ENCODE measurements at regions not wholly inside any gene's neighbourhood (a gene's known extent, or its start where the extent isn't known, plus 50 kb on each side); places are given as distances from the start of the nearest gene placed in this dataset.

DNA sequence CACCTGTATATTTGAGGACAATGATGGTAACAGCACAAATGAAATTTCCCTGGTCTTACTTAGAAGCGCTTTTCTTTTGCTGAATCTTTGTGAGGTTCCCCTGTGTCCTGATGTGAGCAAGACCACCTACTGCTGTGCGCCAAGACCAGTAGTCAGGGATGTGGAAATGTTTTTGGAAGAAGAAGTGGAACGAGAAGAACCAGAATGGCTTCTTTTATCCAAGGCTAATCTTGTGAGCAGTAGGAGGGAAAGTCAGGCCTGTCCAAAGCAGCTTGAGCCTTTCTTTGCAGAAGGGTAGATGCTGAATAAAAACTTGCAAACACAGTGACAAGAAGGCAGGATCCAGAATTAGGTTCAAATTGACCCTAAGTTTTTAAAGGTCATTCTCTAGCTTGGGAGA, 223.0 kb downstream of the FAT3 start:
- Histone ChIP-seq H2BK5ac (ENCODE audit: low read depth, low read length, poor library complexity) (no peak overlapping the region), H2AFZ (ENCODE audit: insufficient read depth, low read length, poor library complexity) (no peak overlapping the region), H3K4ac (ENCODE audit: low read depth, low read length) (no peak overlapping the region), H3K18ac (ENCODE audit: low read length) (no peak overlapping the region), H4K12ac (ENCODE audit: low read depth, low read length) (no peak overlapping the region), H3K79me1 (ENCODE audit: low read length) (no peaks in the 10 kb centered on the region), H3K27me3 (ENCODE audit: insufficient read depth, low read length) (no peaks in the 10 kb centered on the region), H4K8ac (ENCODE audit: low read depth, low read length) (no peak overlapping the region), H4K91ac (ENCODE audit: low read depth, low read length) (no peak overlapping the region), H2AK5ac (ENCODE audit: low read length) (no peak overlapping the region), H2BK12ac (ENCODE audit: low read length) (no peak overlapping the region), H3K79me2 (ENCODE audit: control insufficient read depth, insufficient read depth, low read length, poor library complexity) (no peaks in the 10 kb centered on the region), H3K14ac (ENCODE audit: low read length) (no peak overlapping the region), H3K4me2 (ENCODE audit: low read length) (no peak overlapping the region), H3K9ac (ENCODE audit: low read length) (no peak overlapping the region), H3K23ac (ENCODE audit: low read length) (no peak overlapping the region), H3K4me1 (ENCODE audit: control insufficient read depth in 1 of 2, insufficient read depth in 2 of 2, low read length in 2 of 2) (peaks cover 0 to 3% of the 10 kb centered on the region in 2 experiments), H2BK120ac (ENCODE audit: insufficient read depth, low read length, poor library complexity) (no peak overlapping the region), H3K4me3 (ENCODE audit: low read depth, low read length) (no peak overlapping the region), H3K27ac (ENCODE audit: low read depth, low read length) (no peak overlapping the region), H3K36me3 (ENCODE audit: control insufficient read depth in 1 of 2, insufficient read depth in 2 of 2, low read length in 2 of 2) (no peaks in the 10 kb centered on the region), H3K9me3 (ENCODE audit: insufficient read depth, low read depth, low read length) (no peaks in the 10 kb centered on the region)
- DNase-seq, result peak in 1 of 2 donors; percentile 61
- no CpG with 5 or more reads among the region's 3 CpGs for WGBS (ENCODE audit: extremely low coverage, insufficient coverage, insufficient read length)

- Histone ChIP-seq H3K9ac (ENCODE audit: low read length) (peak overlapping the region; percentile 61), H3K79me2 (ENCODE audit: control insufficient read depth, insufficient read depth, low read length, poor library complexity) (no peaks in the 10 kb centered on the region), H3K4me1 (ENCODE audit: control insufficient read depth in 1 of 2, insufficient read depth in 2 of 2, low read length in 2 of 2) (peaks cover 0 to 3% of the 10 kb centered on the region in 2 experiments), H2BK5ac (ENCODE audit: low read depth, low read length, poor library complexity) (no peak overlapping the region), H2BK12ac (ENCODE audit: low read length) (no peak overlapping the region), H3K14ac (ENCODE audit: low read length) (no peak overlapping the region), H3K79me1 (ENCODE audit: low read length) (no peaks in the 10 kb centered on the region), H2AK5ac (ENCODE audit: low read length) (no peak overlapping the region), H3K9me3 (ENCODE audit: insufficient read depth, low read depth, low read length) (no peaks in the 10 kb centered on the region), H2BK120ac (ENCODE audit: insufficient read depth, low read length, poor library complexity) (no peak overlapping the region), H3K4me3 (ENCODE audit: low read depth, low read length) (no peak overlapping the region), H3K23ac (ENCODE audit: low read length) (no peak overlapping the region), H3K18ac (ENCODE audit: low read length) (no peak overlapping the region), H3K27ac (ENCODE audit: low read depth, low read length) (no peak overlapping the region), H3K36me3 (ENCODE audit: control insufficient read depth in 1 of 2, insufficient read depth in 2 of 2, low read length in 2 of 2) (no peaks in the 10 kb centered on the region), H3K4ac (ENCODE audit: low read depth, low read length) (no peak overlapping the region), H4K12ac (ENCODE audit: low read depth, low read length) (no peak overlapping the region), H3K4me2 (ENCODE audit: low read length) (no peak overlapping the region), H4K91ac (ENCODE audit: low read depth, low read length) (no peak overlapping the region), H2AFZ (ENCODE audit: insufficient read depth, low read length, poor library complexity) (no peak overlapping the region), H3K27me3 (ENCODE audit: insufficient read depth, low read length) (no peaks in the 10 kb centered on the region), H4K8ac (ENCODE audit: low read depth, low read length) (no peak overlapping the region)
- WGBS (ENCODE audit: extremely low coverage, insufficient coverage, insufficient read length), result no CpG with 5 or more reads among the region's 2 CpGs
- no peak for DNase-seq
These were observed 224.6 kb downstream of the FAT3 start for GRCh38 chr11:92449222-92449621.

GRCh38 chr11:92449780-92450179, 225.2 kb downstream of the FAT3 start:
- Histone ChIP-seq H2BK120ac (ENCODE audit: insufficient read depth, low read length, poor library complexity) (no peak overlapping the region), H3K4me1 (ENCODE audit: control insufficient read depth in 1 of 2, insufficient read depth in 2 of 2, low read length in 2 of 2) (peaks cover 0 to 3% of the 10 kb centered on the region in 2 experiments), H4K91ac (ENCODE audit: low read depth, low read length) (no peak overlapping the region), H2AK5ac (ENCODE audit: low read length) (no peak overlapping the region), H3K4me3 (ENCODE audit: low read depth, low read length) (no peak overlapping the region), H3K9me3 (ENCODE audit: insufficient read depth, low read depth, low read length) (no peaks in the 10 kb centered on the region), H3K14ac (ENCODE audit: low read length) (no peak overlapping the region), H4K8ac (ENCODE audit: low read depth, low read length) (no peak overlapping the region), H2BK12ac (ENCODE audit: low read length) (no peak overlapping the region), H3K4ac (ENCODE audit: low read depth, low read length) (no peak overlapping the region), H3K27me3 (ENCODE audit: insufficient read depth, low read length) (no peaks in the 10 kb centered on the region), H3K27ac (ENCODE audit: low read depth, low read length) (no peak overlapping the region), H3K23ac (ENCODE audit: low read length) (no peak overlapping the region), H3K4me2 (ENCODE audit: low read length) (no peak overlapping the region), H2BK5ac (ENCODE audit: low read depth, low read length, poor library complexity) (no peak overlapping the region), H3K9ac (ENCODE audit: low read length) (no peak overlapping the region), H2AFZ (ENCODE audit: insufficient read depth, low read length, poor library complexity) (no peak overlapping the region), H4K12ac (ENCODE audit: low read depth, low read length) (no peak overlapping the region), H3K79me2 (ENCODE audit: control insufficient read depth, insufficient read depth, low read length, poor library complexity) (no peaks in the 10 kb centered on the region), H3K18ac (ENCODE audit: low read length) (no peak overlapping the region), H3K36me3 (ENCODE audit: control insufficient read depth in 1 of 2, insufficient read depth in 2 of 2, low read length in 2 of 2) (no peaks in the 10 kb centered on the region), H3K79me1 (ENCODE audit: low read length) (no peaks in the 10 kb centered on the region)
- no peak for DNase-seq
- no CpG with 5 or more reads among the region's 5 CpGs for WGBS (ENCODE audit: extremely low coverage, insufficient coverage, insufficient read length)

GRCh38 chr11:92451063-92451462, 226.4 kb downstream of the FAT3 start:
- Histone ChIP-seq H3K4me1 (ENCODE audit: control insufficient read depth in 1 of 2, insufficient read depth in 2 of 2, low read length in 2 of 2) (peaks cover 0 to 3% of the 10 kb centered on the region in 2 experiments), H3K27ac (ENCODE audit: low read depth, low read length) (no peak overlapping the region), H3K18ac (ENCODE audit: low read length) (no peak overlapping the region), H3K9me3 (ENCODE audit: insufficient read depth, low read depth, low read length) (no peaks in the 10 kb centered on the region), H2BK5ac (ENCODE audit: low read depth, low read length, poor library complexity) (no peak overlapping the region), H2BK120ac (ENCODE audit: insufficient read depth, low read length, poor library complexity) (no peak overlapping the region), H3K36me3 (ENCODE audit: control insufficient read depth in 1 of 2, insufficient read depth in 2 of 2, low read length in 2 of 2) (no peaks in the 10 kb centered on the region), H3K4ac (ENCODE audit: low read depth, low read length) (no peak overlapping the region), H3K4me3 (ENCODE audit: low read depth, low read length) (no peak overlapping the region), H4K12ac (ENCODE audit: low read depth, low read length) (no peak overlapping the region), H3K23ac (ENCODE audit: low read length) (no peak overlapping the region), H4K91ac (ENCODE audit: low read depth, low read length) (no peak overlapping the region), H3K79me1 (ENCODE audit: low read length) (no peaks in the 10 kb centered on the region), H3K27me3 (ENCODE audit: insufficient read depth, low read length) (no peaks in the 10 kb centered on the region), H3K4me2 (ENCODE audit: low read length) (no peak overlapping the region), H3K79me2 (ENCODE audit: control insufficient read depth, insufficient read depth, low read length, poor library complexity) (no peaks in the 10 kb centered on the region), H3K14ac (ENCODE audit: low read length) (no peak overlapping the region), H2AFZ (ENCODE audit: insufficient read depth, low read length, poor library complexity) (no peak overlapping the region), H3K9ac (ENCODE audit: low read length) (no peak overlapping the region), H2AK5ac (ENCODE audit: low read length) (no peak overlapping the region), H4K8ac (ENCODE audit: low read depth, low read length) (no peak overlapping the region), H2BK12ac (ENCODE audit: low read length) (no peak overlapping the region)
- DNase-seq, result no peak
- no CpG with 5 or more reads among the region's 4 CpGs for WGBS (ENCODE audit: extremely low coverage, insufficient coverage, insufficient read length)

Data from trophoblast cell (in vitro differentiated cells and primary cell).